EL (cell line): ENCODE measurements at regions not wholly inside any gene's neighbourhood (a gene's known extent, or its start where the extent isn't known, plus 50 kb on each side); places are given as distances from the start of the nearest gene placed in this dataset.

Source experiments
- DNase-seq: peaks from one replicate; pipeline ENCODE4 v3.0.0-alpha.2; 2016

DNA sequence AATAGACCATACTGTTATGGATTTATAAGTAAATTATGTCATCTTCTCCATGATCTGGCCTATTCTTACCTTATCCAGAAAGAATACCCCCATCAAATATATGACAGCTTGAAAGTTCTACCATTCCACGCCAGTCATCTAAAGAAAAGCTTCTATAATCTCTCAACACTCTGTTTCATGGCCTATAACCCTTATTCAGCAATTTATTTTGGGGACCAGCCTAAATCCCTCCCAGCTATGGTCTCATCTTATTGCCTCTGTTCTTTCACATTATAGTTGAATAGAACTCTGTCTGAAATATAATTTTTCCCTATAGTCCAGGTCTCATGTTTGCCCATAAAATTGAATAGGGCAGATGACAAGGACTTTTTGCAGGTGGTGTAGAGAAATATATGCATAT, 2387.6 kb upstream of the WWC1 start:
- no peak for DNase-seq

DNA sequence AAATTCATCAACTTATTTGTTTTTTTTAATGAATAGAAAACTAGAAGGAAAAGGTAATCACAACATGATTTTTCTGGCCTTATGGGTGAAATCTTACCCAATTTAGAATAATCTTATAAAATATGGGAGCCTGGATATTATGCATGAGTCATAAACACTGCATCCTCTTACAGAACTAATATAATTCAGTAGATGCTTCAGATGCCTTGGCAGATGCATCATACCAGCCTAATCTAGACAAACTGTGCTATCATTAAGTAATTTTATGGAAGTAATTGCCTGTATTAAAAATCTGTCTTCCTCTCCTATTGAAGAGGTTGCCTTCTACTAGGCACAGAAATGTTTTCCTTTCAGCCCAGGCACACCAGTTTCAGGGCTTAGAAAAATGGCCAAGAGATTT, 2384.6 kb upstream of the WWC1 start:
- DNase-seq = no peak

DNA sequence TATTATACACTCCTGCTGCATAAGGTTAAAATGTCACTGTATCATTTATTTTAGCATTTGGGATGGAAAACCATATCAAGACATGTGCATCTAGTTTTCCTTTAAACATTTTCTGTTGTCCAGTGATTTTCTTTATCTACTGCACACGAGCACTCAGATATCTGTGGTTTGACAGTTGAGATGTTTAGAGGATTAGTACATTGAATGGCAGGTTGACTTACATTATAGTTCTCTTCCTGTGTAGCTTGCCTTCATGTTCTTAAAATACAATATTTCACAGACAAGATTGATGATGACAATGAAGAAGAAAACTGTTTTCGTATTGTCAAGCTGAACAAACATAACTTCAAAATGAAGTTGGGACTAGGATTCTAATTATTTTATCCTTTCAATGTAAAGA, 2378.4 kb upstream of the WWC1 start:
- DNase-seq = no peak

DNA sequence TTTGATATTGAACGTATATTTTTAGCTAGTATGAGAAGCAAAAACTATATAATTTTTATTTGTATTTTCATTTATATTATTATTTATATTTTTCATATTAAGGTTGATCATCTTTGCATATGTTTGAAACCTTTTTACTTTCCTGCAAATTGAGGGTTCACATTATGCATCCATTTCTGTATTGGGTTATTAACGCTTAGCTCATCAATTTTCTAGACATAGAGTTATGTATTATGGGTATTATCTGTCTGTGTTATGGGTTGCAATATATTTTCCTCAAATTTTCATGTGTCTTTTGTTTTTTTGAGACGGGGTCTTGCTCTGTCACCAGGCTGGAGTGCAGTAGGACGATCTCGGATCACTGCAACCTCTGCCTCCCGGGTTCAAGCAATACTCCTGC, 2377.0 kb upstream of the WWC1 start:
- no peak for DNase-seq

DNA sequence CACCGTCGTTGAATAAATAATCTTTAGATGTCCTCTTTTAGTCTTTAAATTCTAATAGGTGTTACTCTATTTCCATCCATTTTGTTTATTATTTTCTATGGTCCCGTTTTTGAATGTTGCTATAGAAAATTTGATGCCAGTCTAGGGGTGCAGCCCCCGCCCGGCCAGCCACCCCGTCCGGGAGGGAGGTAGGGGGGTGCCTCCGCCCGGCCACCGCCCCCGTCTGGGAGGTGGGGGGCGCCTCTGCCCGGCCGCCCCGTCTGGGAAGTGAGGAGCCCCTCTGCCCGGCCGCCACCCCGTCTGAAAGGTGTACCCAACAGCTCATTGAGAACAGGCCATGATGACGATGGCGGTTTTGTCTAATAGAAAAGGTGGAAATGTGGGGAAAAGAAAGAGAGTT, 2372.2 kb upstream of the WWC1 start:
- DNase-seq = no peak

DNA sequence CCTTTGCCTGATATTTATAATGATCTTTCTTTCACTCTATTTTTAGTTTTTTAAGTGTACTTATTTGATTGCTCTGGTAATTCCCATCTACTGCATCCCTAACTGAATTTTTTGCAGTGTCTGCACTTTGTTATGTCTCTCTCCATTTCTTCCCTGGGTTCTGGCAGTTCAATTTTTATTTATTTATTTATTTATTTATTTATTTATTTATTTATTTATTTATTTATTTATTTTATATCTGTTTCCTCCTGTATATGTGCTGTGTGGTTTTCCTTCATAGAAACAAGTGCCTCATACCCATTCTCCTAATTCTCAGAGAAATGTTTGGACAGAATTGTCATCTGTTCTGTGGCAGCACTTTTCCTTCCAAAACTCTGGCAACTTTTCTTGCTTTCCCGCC, 2370.8 kb upstream of the WWC1 start:
- no peak for DNase-seq

DNA sequence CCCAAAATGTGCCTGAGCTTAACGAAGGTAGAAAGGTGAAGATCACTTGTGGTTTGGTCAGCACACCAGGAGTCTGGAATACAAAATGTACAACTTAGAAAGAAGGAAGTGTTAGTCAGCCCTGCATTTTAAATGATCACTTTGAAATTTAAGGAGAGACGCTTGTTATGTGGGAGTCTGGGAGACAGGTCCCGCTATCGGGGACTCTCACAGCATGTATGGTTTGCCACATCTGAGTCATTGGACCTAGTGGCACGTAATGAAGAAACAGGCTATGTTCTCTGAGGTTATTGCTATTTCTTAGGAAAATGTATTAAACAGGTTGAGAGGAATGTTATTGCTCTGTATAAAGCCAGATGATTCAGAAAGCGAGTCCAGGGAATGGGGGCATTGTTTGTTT, 2362.5 kb upstream of the WWC1 start:
- no peak for DNase-seq

DNA sequence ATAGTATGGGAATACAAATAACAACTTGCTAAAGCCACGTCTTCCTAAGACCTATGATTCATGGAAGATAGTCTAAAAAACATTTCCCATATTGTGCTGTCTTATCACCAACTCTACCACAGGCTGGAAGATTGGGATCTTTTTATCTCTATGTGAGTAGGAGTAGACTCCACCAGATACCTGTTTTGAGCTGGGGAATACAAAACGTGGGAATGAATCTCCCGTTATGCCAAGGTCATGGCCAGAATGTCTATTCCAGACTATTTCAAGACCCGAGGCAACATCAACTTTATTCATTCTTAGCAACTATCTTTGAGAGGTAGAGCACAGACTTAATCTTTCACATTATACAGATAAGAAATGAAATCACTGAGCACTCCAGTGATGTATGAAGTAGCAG, 2350.9 kb upstream of the WWC1 start:
- DNase-seq = no peak

DNA sequence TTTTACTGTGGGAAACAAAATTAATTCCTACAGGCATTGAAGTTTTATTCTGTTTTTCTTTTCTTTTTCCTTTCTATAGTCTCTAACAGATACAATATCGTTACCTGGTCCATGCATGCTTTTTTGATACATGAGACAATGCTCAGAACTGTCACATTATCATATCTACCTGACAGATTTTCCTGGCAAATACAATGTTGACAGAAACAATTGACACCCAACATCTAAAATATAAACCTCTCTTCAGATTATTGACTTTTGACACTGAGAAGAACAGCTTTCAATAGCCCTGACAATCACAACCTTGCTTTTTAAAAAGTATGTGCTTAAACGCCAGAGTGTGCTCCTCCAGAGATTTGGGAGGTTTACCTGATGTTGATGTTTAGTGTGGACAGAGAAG, 2334.6 kb upstream of the WWC1 start:
- no peak for DNase-seq

DNA sequence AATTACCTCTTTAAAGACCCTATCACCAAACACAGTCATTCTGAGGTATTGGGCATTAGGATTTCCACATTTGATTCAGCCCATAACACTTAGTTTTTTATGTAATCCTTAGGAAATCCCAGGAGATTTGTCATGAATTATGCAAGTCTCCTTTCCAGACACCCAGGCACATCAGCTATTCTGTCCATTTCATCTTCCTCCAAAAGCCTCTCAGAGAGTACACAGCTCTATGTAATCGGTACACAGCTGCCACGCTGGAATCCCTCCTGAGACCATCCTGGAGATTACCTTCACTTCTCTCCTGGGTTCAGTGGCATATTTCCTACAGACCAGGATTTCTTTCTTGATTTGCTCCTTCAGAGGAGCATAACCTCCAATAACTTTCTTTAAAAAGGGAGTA, 2309.8 kb upstream of the WWC1 start:
- no peak for DNase-seq

DNA sequence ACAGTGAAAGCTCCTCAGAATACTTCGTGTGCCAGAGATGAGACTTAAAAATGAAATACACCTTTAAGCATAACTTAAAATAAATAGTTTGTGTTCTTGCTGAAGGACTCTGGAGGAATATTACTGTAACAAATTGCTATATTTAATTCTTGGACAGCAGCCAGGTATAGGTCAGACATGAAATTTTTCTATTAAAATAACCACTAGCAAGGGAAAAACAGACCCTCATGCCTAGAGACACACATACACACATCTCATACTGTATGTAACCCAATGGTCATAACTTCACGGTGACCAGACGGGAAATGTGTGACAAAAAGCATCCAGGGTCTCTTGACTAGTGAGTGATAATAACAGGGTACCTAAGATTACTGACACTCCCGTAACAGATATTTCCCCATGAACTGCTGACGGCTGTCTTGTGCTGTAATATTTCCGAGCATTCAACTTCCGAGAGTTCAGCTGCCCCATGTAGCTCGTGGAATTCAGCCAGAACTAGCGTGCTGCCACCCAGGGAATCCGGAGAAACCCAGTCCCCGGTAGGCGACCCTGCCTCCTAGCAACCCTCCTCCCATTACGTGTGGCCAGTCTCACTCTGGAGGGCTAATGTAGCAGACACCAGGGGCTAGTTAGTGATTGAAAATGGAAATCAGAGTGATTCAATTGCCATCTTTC, 2295.1 kb upstream of the WWC1 start:
- DNase-seq = no peak

DNA sequence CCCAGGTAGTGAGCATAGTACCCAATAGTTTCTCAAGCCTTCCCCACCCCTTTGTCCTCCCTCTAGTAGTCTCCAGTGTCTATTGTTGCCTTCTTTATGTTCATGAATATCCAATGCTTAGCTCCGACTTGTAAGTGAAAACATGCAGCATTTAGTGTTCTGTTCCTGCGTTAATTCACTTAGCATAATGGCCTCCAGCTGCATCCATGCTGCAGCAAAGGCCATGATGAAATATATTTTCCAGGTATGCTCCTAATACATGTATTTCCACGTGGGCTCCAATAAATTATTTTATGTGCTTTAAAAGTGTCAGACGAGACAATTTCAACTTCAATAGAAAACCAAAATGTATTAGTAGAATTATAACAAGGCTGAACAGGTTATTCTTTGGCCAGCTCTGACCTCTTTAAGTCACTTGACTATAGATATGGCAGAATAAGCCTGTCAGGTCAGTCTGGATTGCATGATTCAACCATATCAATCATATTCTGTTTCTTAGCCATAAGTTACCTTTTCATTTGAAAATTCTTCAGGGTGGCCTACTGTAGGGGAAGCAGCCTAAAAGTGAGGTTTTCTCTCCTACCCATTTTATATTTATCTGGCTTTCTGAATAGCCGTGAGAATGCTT, 2291.6 kb upstream of the WWC1 start:
- DNase-seq = no peak

DNA sequence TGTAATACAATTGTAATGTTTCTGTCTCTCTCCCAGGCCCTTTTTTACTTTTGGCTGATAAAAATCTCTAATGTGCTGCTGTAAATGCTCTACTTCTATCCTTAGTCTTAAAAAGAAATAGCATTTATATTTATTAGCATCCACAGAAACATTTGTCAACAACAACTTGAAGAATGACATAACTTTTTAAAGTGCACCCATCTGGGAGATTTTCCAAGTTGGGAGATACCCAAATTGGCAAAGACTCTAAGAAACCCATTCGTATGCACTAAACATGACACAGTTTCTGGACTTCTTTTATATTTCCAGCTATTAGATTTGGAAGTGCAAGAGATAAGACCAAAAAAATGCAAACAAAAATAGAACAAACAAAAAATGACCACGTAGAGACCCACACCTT, 2287.4 kb upstream of the WWC1 start:
- no peak for DNase-seq

DNA sequence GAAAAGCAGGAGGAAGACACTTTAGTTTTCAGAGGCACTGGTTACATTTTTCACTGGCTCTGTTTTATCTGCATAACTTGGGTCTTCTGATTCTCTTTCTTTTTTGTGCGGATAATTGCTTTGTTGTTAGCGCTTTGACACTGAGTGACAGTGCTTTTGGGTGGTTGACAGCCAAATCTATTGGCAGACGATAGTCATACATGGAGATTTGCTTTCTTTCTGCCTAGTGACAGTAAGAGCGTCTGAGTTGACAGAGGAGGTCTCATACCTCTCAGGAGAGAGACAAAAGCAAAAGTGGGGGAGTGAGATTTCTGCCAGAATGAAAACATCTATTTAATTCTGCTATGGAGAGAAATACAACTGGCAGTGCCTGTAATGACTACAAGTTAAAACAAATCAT, 2278.0 kb upstream of the WWC1 start:
- no peak for DNase-seq

DNA sequence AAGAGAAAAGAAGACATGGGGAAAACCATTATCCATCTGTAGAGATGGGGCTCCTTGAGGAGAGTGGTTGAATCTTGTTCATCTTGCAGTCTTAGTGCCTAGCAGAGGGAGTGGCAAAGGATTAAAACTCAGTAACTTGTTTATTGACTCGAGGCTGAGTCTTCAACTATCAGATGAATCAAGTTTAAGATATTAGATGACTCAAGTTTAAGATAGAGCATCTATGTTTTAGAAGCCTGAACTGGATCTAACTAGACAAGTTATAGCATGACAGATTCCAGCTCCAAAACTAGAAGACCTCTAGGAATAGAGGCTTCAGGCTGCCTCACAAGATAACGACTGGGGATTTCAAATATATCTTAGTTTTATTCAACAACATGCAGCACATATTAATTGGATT, 2277.2 kb upstream of the WWC1 start:
- no peak for DNase-seq

DNA sequence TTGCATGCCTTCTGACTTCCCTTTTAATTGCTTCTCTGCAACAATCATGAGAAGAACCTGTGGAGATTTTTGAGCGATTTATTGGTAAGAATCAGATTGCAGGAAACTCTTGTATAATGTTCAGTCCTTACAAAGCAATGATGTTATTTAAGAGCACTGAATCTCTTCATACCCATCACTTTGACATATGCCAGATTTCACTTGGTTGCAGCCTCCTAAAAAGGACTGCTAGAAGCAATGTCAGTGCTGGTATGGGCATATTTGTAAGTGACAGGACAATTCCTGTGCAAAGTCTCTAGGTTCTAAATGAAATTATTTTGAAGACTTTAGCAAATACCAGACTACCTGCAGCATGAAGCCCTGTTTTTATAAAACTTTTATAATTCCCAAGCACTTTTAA, 2272.7 kb upstream of the WWC1 start:
- no peak for DNase-seq

DNA sequence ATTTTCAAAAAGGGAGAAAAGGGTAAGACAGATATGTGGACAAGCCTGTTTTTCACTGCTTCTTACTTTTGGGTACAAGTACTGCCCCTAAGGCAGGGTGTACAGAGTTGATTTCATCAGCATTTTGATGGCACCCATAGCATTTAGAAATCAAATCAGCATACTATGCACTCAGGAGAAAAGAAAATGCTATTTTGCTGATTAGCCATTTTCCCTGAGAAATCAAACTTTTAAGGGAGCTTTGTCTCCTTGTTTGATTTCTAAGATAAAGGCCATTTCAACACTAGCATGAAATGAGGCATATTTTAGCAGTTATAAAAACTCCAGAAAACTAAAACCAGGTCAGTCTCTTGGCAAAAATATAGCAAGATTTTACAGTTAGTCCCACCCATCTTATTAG, 2269.4 kb upstream of the WWC1 start:
- no peak for DNase-seq

DNA sequence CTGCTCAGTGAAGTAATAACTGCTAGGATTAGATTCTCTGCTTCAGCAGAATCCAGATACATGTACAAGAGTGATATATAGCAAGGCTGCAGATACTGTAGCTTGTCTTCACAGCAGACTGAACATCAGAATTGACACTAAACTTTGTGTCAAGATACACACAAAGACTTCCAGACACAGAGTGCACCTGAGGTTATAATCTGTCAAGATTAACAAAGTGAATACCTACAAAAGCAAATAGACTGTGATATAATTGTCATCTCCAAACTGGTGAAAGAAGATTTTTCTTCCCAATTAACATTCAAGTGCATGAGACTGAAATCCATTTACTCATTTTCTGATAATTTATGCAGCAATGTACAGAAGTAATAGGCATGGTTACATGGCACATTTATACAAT, 2266.5 kb upstream of the WWC1 start:
- no peak for DNase-seq

DNA sequence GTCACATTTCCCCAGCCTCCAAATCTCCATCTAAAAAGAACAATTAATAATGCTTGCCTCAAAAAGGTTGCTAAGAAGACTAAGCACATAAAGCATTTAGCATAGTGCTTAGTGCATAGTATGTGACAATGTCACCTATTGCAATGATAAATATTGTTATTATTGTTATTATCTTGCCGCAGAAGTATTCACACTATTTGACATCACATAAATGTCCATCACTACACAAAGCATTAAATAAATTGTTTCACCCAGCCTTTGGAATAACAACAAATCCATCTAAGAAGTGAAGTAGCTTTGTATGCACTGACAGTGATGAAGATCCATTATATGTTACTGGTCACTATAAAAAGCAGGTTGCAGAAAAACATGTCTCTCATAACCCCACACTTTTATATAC, 2263.9 kb upstream of the WWC1 start:
- DNase-seq = no peak

DNA sequence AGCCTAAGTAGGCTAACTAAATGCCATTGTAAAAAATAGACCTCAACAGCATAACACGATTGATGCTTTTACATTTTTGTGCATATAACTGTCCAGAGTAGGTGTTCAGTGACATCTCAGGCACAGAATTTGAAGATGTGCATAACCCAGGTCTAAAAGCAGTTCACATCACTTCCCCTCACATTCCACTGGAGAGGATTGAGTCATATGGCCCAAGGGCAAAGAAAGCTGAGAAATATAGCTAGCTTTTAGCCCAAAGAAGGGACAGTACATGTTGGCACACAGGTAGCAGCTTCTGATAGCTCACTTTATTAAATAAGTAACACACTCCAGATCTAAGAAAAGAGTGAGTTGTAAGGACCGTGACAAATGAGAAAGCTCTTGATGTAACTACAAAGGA, 2259.5 kb upstream of the WWC1 start:
- DNase-seq = no peak

DNA sequence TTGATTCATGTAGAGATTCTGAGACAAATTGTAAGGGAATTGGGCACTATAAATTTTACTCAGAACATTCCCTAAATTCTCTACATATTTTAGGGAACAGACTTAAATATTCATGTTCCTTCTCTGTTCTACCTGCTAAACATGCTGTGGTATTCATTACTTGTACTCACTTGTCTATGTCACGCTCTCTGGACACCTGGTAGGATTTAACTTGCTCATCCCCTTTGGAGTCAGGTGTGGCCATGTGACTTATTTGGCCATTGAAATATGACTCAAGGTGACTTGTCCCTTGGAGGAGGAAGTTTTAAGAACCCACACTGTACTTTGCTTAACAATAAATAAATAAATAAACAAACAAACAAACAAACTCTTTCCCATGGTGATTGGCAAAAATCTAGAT, 2258.8 kb upstream of the WWC1 start:
- DNase-seq = no peak

DNA sequence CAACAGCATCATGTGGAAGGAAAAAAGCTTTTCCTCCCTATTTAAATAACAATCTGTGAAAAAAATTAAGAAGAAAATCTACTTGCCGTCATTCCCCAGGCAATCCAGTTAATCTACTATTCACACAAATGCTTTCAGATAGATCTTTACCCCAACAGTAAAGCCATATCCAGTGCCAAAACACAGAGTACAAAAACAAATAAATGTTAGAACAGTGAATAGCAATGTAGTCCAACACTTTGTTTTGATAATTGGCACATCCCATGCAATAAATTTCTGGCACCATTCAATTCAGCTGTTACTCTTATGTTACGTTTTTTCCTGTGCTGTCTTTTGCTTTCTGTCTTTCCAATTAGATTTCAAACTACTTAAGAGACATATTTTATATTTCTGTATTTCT, 2245.5 kb upstream of the WWC1 start:
- no peak for DNase-seq

DNA sequence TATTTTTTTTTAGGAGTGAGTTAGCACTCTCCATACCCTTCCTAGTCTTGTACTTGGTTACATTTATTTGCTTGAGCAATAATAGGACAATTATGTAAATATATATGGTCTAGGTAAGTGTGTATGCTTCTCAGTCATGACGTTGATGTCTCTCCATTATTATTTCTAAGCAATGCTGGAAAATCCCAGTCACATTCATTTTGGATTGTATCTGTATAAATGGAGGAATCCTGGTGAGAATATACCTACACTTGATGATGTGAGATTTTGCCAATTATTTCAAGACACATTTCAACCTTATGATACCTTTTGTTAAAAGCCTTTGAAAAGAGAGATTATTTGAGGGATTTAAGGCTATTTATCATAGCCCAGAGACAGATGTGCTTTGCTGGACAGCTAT, 2244.5 kb upstream of the WWC1 start:
- no peak for DNase-seq

DNA sequence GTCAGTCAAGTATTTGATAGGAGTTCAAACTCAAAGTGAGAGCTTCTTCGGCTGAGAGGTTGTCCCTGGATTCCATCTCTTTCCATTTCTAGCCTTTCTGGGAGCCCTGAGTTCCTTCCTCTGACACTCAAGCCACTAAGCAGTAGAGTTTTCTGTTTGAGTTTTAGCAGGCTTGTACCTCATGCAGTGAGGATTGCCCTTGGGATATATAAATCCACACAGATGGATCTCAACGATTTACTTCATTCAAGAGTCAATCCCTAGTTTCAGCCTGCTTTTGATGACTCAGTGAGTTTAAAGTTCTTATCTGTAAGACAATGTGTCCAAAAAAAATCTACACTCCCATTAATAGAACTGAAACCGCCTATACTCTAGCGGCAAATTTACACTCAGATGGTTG, 2240.9 kb upstream of the WWC1 start:
- DNase-seq = no peak

DNA sequence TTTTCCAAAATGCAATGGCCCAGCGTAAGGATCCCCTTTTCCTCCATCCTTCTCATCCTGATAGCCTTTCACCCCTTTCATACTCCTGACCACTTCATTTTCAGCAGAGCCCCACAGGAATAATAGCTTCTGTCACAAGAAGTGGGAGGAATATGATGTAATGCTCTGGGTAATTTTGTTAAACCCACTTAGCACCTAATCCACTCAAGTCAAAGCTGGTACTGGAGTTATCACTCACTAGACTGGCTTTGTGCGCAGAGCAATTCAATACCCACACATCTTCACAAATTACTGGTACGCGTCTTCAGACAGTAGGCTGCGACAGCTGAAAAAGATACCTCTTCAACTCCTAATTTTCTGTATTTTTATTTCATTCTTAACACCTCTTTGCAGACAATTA, 2232.8 kb upstream of the WWC1 start:
- no peak for DNase-seq

DNA sequence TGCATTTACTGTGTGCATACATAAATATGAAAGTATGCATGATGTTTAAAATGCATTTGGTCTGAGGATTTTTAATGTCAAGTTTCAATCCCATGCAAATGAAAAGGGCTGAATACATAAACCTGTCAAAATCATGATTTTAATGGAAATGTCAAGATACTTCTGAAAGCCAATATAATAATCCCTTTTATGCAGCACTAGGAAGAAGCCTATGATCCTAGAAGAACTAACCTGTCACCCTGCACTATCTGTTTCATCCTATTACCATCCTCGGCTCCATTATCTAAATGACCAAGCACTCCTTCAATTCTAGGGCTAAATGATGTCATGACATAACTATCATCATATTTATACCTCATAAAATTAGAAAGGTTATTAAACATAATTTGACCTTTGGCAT, 2229.4 kb upstream of the WWC1 start:
- DNase-seq = no peak
